Sigmoid colon (tissue), 6 donors: ENCODE measurements at regions not wholly inside any gene's neighbourhood (a gene's known extent, or its start where the extent isn't known, plus 50 kb on each side); places are given as distances from the start of the nearest gene placed in this dataset.
A peak's percentile ranks its signal among the peaks of the same experiment; 100 is the strongest.
"Not testable (repeated sequence)": the region's sequence is repeated elsewhere in the genome, so short reads cannot be mapped to it uniquely, and the experiment has no call there.

Source experiments
- DNase-seq: peaks from one replicate; pipeline ENCODE4 v3.0.0-alpha.2; 2019
- H3K27ac ChIP-seq, 4 donors: fragments of 200-600 bp; sonication (generic); one replicate each; pipeline ENCODE4 v1.5.1; 2016 to 2019; ENCODE audit warnings: mild to moderate bottlenecking in 1 of 4
- H3K27me3 ChIP-seq, 3 donors: fragments of 200-600 bp; sonication (generic); one replicate each; pipeline ENCODE4 v1.5.1; 2019; ENCODE audit warnings: mild to moderate bottlenecking in 1 of 3
- H3K36me3 ChIP-seq, 4 donors: fragments of 200-600 bp; sonication (generic); one replicate each; pipeline ENCODE4 v1.5.1; 2016 to 2019
- H3K4me1 ChIP-seq, 4 donors: fragments of 200-600 bp; sonication (generic); one replicate each; pipeline ENCODE4 v1.5.1; 2017 to 2019
- H3K4me3 ChIP-seq, 4 donors: fragments of 200-600 bp; sonication (generic); one replicate each; pipeline ENCODE4 v1.5.1; 2017 to 2019; ENCODE audit warnings: mild to moderate bottlenecking in 2 of 4, moderate library complexity in 1 of 4
- H3K9me3 ChIP-seq, 4 donors: fragments of 200-600 bp in 3 of 4; sonication (generic) in 3 of 4; one replicate each; pipeline versions ENCODE4 v1.5.1 to v1.6.1; 2013 to 2019
- EP300 ChIP-seq, 4 donors: sonication (generic); formaldehyde crosslinking; IDR thresholded peaks; one replicate each; pipeline ENCODE4 v1.6.1; 2017; ENCODE audit warnings: antibody characterized with exemption in 4 of 4
- POLR2A ChIP-seq, 2 donors: fragments of 450-650 bp; IDR thresholded peaks; one replicate each; pipeline ENCODE4 v1.6.1; 2016; ENCODE audit warnings: antibody characterized with exemption in 2 of 2, mild to moderate bottlenecking in 2 of 2, moderate library complexity in 2 of 2
- POLR2AphosphoS5 ChIP-seq, 4 donors: sonication (generic); formaldehyde crosslinking; IDR thresholded peaks; one replicate each; pipeline ENCODE4 v1.6.1; 2017; ENCODE audit warnings: antibody characterized with exemption in 4 of 4
- WGBS, 2 donors: extraction: QIAGEN DNeasy Blood & Tissue Kit; methylation state at CpG; one replicate each; pipeline ENCODE4 v1.1.7; 2013; 5-methylcytosine and 5-hydroxymethylcytosine counted together
- intact Hi-C: fragments of 100-400 bp; cut with DNase I; formaldehyde crosslinking; loops from one replicate; pipeline ENCODE4 v1.15.1; 2023
- TF ChIP-seq, protein P1 (sequence below), 4 experiments: fragments of 450-650 bp in 3 of 4; fragments of 200-600 bp in 1 of 4; IDR thresholded peaks; one replicate each; pipeline ENCODE4 v1.5.1; 2016 to 2019; ENCODE audit warnings: antibody characterized with exemption in 4 of 4, mild to moderate bottlenecking in 3 of 4, moderate library complexity in 2 of 4
- donor health status: healthy with polysubstance abuse.
- donor health status: healthy.

DNA sequence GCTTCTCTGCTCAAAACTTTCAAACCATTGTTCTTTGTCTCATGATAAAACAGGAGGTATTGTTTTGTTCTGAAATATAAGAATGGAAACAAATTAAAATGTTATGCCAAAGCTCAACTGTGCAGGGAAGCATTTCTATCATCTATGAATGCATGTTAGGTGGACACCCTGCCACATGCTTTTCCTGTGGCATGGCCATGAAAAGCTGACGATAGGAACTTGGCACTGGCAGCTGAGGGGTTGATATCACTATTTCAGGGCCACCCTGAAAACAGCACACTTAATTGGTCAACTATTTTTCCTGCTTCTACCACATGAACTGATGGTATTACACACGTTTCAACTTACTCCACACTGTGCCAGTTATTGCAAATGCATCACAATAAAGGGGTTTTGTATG is 157.3 kb downstream of the MREG start:
- intact Hi-C loops = no loop called here
- Histone ChIP-seq H3K4me3 (no peak overlapping the region), H3K27ac (no peak overlapping the region), H3K9me3 (peaks cover 0 to 6% (median 0%) of the 10 kb centered on the region in 4 donors), H3K36me3 (no peaks in the 10 kb centered on the region), H3K27me3 (no peaks in the 10 kb centered on the region), H3K4me1 (peaks cover 0 to 13% (median 8%) of the 10 kb centered on the region in 4 donors)
- WGBS, 2 donors = 88 to 89% methylated on average over 2 of the region's 2 CpGs
- DNase-seq = no peak
- no peak for TF ChIP-seq EP300 (IDR thresholded peaks at IDR 0.05)
- TF ChIP-seq POLR2A (IDR thresholded peaks at IDR 0.05) = no peak
- no peak for TF ChIP-seq POLR2AphosphoS5 (IDR thresholded peaks at IDR 0.05)
- TF ChIP-seq, protein P1, sequence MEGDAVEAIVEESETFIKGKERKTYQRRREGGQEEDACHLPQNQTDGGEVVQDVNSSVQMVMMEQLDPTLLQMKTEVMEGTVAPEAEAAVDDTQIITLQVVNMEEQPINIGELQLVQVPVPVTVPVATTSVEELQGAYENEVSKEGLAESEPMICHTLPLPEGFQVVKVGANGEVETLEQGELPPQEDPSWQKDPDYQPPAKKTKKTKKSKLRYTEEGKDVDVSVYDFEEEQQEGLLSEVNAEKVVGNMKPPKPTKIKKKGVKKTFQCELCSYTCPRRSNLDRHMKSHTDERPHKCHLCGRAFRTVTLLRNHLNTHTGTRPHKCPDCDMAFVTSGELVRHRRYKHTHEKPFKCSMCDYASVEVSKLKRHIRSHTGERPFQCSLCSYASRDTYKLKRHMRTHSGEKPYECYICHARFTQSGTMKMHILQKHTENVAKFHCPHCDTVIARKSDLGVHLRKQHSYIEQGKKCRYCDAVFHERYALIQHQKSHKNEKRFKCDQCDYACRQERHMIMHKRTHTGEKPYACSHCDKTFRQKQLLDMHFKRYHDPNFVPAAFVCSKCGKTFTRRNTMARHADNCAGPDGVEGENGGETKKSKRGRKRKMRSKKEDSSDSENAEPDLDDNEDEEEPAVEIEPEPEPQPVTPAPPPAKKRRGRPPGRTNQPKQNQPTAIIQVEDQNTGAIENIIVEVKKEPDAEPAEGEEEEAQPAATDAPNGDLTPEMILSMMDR (IDR thresholded peaks at IDR 0.05) = no peak

DNA sequence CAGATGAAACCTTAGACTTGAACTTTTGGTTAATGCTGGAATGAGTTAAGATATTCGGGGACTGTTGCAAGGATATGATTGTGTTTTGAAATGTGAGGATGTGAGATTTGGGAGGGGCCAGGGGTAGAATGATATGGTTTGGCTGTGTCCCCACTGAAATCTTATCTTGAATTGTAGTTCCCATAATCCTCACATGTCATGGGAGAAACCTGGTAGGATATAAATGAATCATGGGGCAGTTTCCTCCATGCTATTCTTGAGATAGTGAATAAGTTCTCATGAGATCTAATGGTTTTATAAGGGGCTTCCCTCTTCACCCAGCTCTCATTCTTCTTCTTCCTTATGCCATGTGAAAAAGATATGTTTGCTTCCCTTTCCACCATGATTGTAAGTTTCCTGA is 158.0 kb downstream of the MREG start:
- intact Hi-C loops, H3K36me3 ChIP-seq, H3K27ac ChIP-seq, DNase-seq, H3K4me3 ChIP-seq, H3K27me3 ChIP-seq, H3K9me3 ChIP-seq: not testable (repeated sequence)
- 91 to 96% methylated on average over 1 of the region's 1 CpG for WGBS, 2 donors
- peaks cover 0 to 13% (median 10%) of the 10 kb centered on the region in 4 donors for H3K4me1 ChIP-seq

DNA sequence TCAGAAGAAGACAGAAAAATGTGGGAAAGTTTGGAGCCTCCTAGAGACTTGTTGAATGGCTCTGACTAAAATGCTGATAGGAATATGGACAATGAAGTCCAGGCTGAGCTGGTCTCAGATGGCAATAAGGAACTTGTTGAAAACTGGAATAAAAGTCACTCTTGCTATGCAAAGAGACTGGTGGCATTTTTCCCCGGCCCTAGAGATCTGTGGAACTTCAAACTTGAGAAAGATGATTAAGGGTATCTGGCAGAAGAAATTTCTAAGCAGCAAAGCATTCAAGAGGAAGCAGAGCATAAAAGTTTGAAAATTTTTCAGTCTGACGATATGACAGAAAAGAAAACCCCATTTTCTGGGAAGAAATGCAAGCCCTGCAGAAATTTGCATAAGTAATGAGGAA is 159.3 kb downstream of the MREG start:
- DNase-seq = no peak
- Histone ChIP-seq H3K27me3 (no peaks in the 10 kb centered on the region), H3K27ac (no peak overlapping the region), H3K36me3 (no peaks in the 10 kb centered on the region), H3K4me1 (peaks cover 0 to 15% (median 14%) of the 10 kb centered on the region in 4 donors), H3K9me3 (peaks cover 0 to 6% (median 0%) of the 10 kb centered on the region in 4 donors), H3K4me3 (no peak overlapping the region)
- intact Hi-C loops = no loop called here
- TF ChIP-seq EP300 (IDR thresholded peaks at IDR 0.05) (no peak), POLR2AphosphoS5 (IDR thresholded peaks at IDR 0.05) (no peak)
- TF ChIP-seq, protein P1 (IDR thresholded peaks at IDR 0.05) = no peak
- WGBS, 2 donors = 65 to 67% methylated on average over 2 of the region's 2 CpGs

DNA sequence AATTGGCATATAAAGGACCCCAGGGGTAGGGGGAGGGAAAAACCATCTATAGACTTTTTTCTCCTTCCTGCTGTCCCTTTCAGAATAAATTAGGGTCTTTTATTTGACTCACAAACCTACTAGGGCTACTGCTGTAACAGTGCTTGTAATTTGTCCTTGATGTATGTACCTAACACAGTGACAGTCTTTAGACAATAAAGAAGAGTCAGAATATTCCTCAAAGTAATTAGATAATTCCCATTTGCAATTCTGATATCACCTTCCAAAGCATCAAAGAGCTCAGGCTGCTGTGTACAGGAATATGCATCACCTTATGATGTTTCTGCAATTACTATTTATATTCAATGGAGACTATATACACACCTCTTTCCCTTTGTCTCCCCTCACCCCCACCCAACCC is 161.7 kb downstream of the MREG start:
- Histone ChIP-seq H3K4me3 (no peak overlapping the region), H3K27ac (no peak overlapping the region), H3K4me1 (peaks cover 0 to 15% (median 14%) of the 10 kb centered on the region in 4 donors), H3K36me3 (no peaks in the 10 kb centered on the region), H3K27me3 (no peaks in the 10 kb centered on the region), H3K9me3 (peaks cover 0 to 6% (median 0%) of the 10 kb centered on the region in 4 donors)
- intact Hi-C loops = no loop called here
- no peak for DNase-seq
- no peak for TF ChIP-seq EP300 (IDR thresholded peaks at IDR 0.05)
- TF ChIP-seq, protein P1 (IDR thresholded peaks at IDR 0.05) = no peak
- no peak for TF ChIP-seq POLR2AphosphoS5 (IDR thresholded peaks at IDR 0.05)
- TF ChIP-seq POLR2A (IDR thresholded peaks at IDR 0.05) = no peak

DNA sequence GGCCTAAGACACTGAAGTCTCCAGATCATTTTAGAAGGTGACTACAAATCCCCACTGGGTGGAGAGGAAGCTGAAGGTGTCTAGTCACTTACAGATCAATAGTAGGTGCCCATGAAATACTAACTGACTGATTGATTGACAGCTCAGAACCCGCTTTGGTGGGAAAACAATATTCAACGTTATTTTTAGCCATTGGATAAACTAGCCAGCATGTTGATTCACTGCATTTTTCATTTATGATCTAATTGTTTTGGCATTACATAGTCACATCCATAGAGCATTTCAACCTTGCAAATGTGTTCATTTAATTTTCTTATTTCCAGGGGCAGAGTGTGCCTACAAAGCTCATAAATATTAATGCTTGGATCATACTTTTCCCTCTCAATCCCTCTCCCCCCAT is 162.3 kb downstream of the MREG start:
- 73 to 83% methylated on average over 2 of the region's 2 CpGs for WGBS, 2 donors
- H3K9me3 ChIP-seq = peaks cover 0 to 6% (median 0%) of the 10 kb centered on the region in 4 donors
- intact Hi-C loops = no loop called here

More for the DNA sequence above, 162.3 kb downstream of the MREG start:
- Histone ChIP-seq H3K4me3 (no peak overlapping the region), H3K4me1 (peaks cover 0 to 15% (median 14%) of the 10 kb centered on the region in 4 donors), H3K27ac (peak overlapping the region in 2 of 4 donors; percentile 30 to 38), H3K36me3 (no peaks in the 10 kb centered on the region), H3K27me3 (no peaks in the 10 kb centered on the region)
- TF ChIP-seq EP300 (IDR thresholded peaks at IDR 0.05) (no peak), POLR2AphosphoS5 (IDR thresholded peaks at IDR 0.05) (no peak), POLR2A (IDR thresholded peaks at IDR 0.05) (no peak)
- TF ChIP-seq, protein P1 (IDR thresholded peaks at IDR 0.05) = no peak
- no peak for DNase-seq
